ENCODE measurements at regions not wholly inside any gene's neighbourhood (a gene's known extent, or its start where the extent isn't known, plus 50 kb on each side); places are given as distances from the start of the nearest gene placed in this dataset.

GRCh38 chr4:76841026-76841425 lies 56.9 kb downstream of the SOWAHB start:
- Histone ChIP-seq H3K4me1 (ENCODE audit: insufficient read depth) (no peaks in the 10 kb centered on the region), H3K4me3 (no peak overlapping the region), H3K27me3 (ENCODE audit: insufficient read depth) (no peaks in the 10 kb centered on the region), H2AFZ (no peak overlapping the region), H3F3A (replicated peaks; ENCODE audit: low read depth) (no peaks in the 10 kb centered on the region), H3K4me2 (no peak overlapping the region), H3K36me3 (ENCODE audit: insufficient read depth) (no peaks in the 10 kb centered on the region), H3K79me2 (replicated peaks; ENCODE audit: insufficient read depth) (no peaks in the 10 kb centered on the region), H3K27ac (ENCODE audit: low read depth) (no peak overlapping the region), H4K20me1 (replicated peaks; ENCODE audit: insufficient read depth) (no peaks in the 10 kb centered on the region), H3K9me2 (ENCODE audit: insufficient read depth) (no peaks in the 10 kb centered on the region)
- Mint-ChIP-seq H3K27me3 (ENCODE audit: insufficient read depth, low read depth, poor library complexity) (no peaks in the 10 kb centered on the region), H3K27ac (no peak overlapping the region), H3K9me3 (0 out of 3 replicates have a peak, but pooled peaks cover 2% of the 10 kb centered on the region), H3K4me3 (no peak overlapping the region), H3K36me3 (ENCODE audit: low read depth) (no peaks in the 10 kb centered on the region), H3K4me1 (no peaks in the 10 kb centered on the region)
- no peak for ATAC-seq
- DNase-seq (ENCODE audit: low spot score), result no peak
- TF ChIP-seq ZNF114 (CRISPR knock-in tag; IDR thresholded peaks at IDR 0.05) (no peak), ETS1 (IDR thresholded peaks at IDR 0.05) (no peak)

- no peaks in the 10 kb centered on the region for H4K20me1 ChIP-seq (replicated peaks; ENCODE audit: insufficient read depth)
- no peaks in the 10 kb centered on the region for H3K27me3 ChIP-seq (ENCODE audit: insufficient read depth)
- H3K9me2 ChIP-seq (ENCODE audit: insufficient read depth), result no peaks in the 10 kb centered on the region
- no peak overlapping the region for H3K4me2 ChIP-seq
- H3F3A ChIP-seq (replicated peaks; ENCODE audit: low read depth), result no peaks in the 10 kb centered on the region
- no peaks in the 10 kb centered on the region for H3K27me3 Mint-ChIP-seq (ENCODE audit: insufficient read depth, low read depth, poor library complexity)
- H3K27ac Mint-ChIP-seq, result no peak overlapping the region
- peaks cover 9% of the 10 kb centered on the region; the same call in 2 of the 3 replicates for H3K4me1 Mint-ChIP-seq
- no peaks in the 10 kb centered on the region for H3K79me2 ChIP-seq (replicated peaks; ENCODE audit: insufficient read depth)
- H3K4me1 ChIP-seq (ENCODE audit: insufficient read depth), result no peaks in the 10 kb centered on the region
- H3K36me3 Mint-ChIP-seq (ENCODE audit: low read depth), result no peaks in the 10 kb centered on the region
- H3K4me3 ChIP-seq, result no peak overlapping the region
- ATAC-seq, result no peak
- 0 out of 3 replicates have a peak, but pooled peaks cover 2% of the 10 kb centered on the region for H3K9me3 Mint-ChIP-seq
- H2AFZ ChIP-seq, result peak overlapping the region; percentile 52; the same call in 1 of the 2 replicates
- H3K36me3 ChIP-seq (ENCODE audit: insufficient read depth), result no peaks in the 10 kb centered on the region
- DNase-seq (ENCODE audit: low spot score), result no peak
- H3K4me3 Mint-ChIP-seq, result no peak overlapping the region
- H3K27ac ChIP-seq (ENCODE audit: low read depth), result no peak overlapping the region
- TF ChIP-seq CREB1 (CRISPR knock-in tag; IDR thresholded peaks at IDR 0.05; ENCODE audit: low read depth), result no peak
- no peak for TF ChIP-seq ZNF462 (CRISPR knock-in tag; IDR thresholded peaks at IDR 0.05)
- TF ChIP-seq STAT1 (IDR thresholded peaks at IDR 0.05; ENCODE audit: unreplicated experiment), result no peak
- TF ChIP-seq ETS1 (IDR thresholded peaks at IDR 0.05), result no peak
- no peak for TF ChIP-seq JUNB (IDR thresholded peaks at IDR 0.05; ENCODE audit: unreplicated experiment)
- TF ChIP-seq ZNF331 (CRISPR knock-in tag; IDR thresholded peaks at IDR 0.05; ENCODE audit: low read depth), result no peak
- TF ChIP-seq NANOG (IDR thresholded peaks at IDR 0.05; ENCODE audit: borderline replicate concordance), result no peak
- no peak for TF ChIP-seq EZH2phosphoT487 (IDR thresholded peaks at IDR 0.05; ENCODE audit: unreplicated experiment)
These were observed 60.9 kb downstream of the SOWAHB start for GRCh38 chr4:76836860-76837562.
